Astrocyte (in vitro differentiated cells and primary cell): ENCODE measurements at regions not wholly inside any gene's neighbourhood (a gene's known extent, or its start where the extent isn't known, plus 50 kb on each side); places are given as distances from the start of the nearest gene placed in this dataset.

ENCODE experiments used
- EZH2 ChIP-seq: IDR thresholded peaks from 2 replicates; pipeline ENCODE4 v1.6.1; 2012; ENCODE audit warnings: mild to moderate bottlenecking, low read length, inconsistent platforms; ENCODE audit not compliant: insufficient read depth
- TF ChIP-seq, protein P1 (sequence below): IDR thresholded peaks from 2 replicates; pipeline ENCODE4 v1.5.1; 2011; ENCODE audit warnings: low read depth, mild to moderate bottlenecking, inconsistent platforms, low read length, moderate library complexity; ENCODE audit not compliant: insufficient read depth

DNA sequence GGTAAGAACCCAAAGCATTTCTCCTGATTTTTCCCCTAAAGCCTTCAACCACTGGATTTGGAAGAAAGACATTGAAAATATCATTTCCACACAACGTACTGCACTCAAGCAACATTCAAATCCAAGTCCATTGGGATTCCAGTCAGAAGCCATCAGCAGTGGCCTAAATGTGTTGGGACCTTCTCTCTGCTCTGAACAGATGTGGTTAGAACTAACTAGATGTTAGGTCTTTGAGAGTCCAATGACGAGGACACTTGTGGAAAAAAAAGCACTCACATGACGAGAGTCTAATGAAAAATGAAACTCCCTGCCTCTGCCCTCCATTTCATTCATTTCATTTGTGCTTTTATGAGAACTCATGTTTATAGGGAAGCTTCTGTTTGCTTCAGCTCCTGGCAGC is 382.3 kb downstream of the SIPA1L2 start:
- TF ChIP-seq, protein P1, sequence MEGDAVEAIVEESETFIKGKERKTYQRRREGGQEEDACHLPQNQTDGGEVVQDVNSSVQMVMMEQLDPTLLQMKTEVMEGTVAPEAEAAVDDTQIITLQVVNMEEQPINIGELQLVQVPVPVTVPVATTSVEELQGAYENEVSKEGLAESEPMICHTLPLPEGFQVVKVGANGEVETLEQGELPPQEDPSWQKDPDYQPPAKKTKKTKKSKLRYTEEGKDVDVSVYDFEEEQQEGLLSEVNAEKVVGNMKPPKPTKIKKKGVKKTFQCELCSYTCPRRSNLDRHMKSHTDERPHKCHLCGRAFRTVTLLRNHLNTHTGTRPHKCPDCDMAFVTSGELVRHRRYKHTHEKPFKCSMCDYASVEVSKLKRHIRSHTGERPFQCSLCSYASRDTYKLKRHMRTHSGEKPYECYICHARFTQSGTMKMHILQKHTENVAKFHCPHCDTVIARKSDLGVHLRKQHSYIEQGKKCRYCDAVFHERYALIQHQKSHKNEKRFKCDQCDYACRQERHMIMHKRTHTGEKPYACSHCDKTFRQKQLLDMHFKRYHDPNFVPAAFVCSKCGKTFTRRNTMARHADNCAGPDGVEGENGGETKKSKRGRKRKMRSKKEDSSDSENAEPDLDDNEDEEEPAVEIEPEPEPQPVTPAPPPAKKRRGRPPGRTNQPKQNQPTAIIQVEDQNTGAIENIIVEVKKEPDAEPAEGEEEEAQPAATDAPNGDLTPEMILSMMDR = no peak
- no peak for TF ChIP-seq EZH2
